Tibial nerve (tissue), 4 donors: ENCODE measurements at regions not wholly inside any gene's neighbourhood (a gene's known extent, or its start where the extent isn't known, plus 50 kb on each side); places are given as distances from the start of the nearest gene placed in this dataset.

Source experiments
- DNase-seq, 2 donors: peaks; one replicate each; pipeline ENCODE4 v3.0.0-alpha.2; 2019; ENCODE audit warnings: low spot score in 2 of 2
- H3K27ac ChIP-seq, 4 donors: fragments of 200-600 bp; sonication (generic) in 3 of 4; one replicate each; pipeline ENCODE4 v1.5.1; 2017 to 2019; ENCODE audit warnings: mild to moderate bottlenecking in 1 of 4
- H3K27me3 ChIP-seq, 2 donors: fragments of 200-600 bp; sonication (generic) in 1 of 2; one replicate each; pipeline versions ENCODE4 v1.5.1 to v1.6.0; 2017 to 2019
- H3K36me3 ChIP-seq, 3 donors: fragments of 200-600 bp; sonication (generic); one replicate each; pipeline ENCODE4 v1.5.1; 2018 to 2019
- H3K4me1 ChIP-seq, 4 donors: fragments of 200-600 bp; sonication (generic) in 3 of 4; one replicate each; pipeline ENCODE4 v1.5.1; 2017 to 2019
- H3K4me3 ChIP-seq, 4 donors: fragments of 200-600 bp; sonication (generic) in 3 of 4; one replicate each; pipeline ENCODE4 v1.5.1; 2017 to 2019; ENCODE audit warnings: mild to moderate bottlenecking in 1 of 4, moderate library complexity in 1 of 4
- H3K9me3 ChIP-seq, 4 donors: fragments of 200-600 bp; sonication (generic) in 3 of 4; one replicate each; pipeline ENCODE4 v1.5.1; 2017 to 2019
- EP300 ChIP-seq, 2 donors: sonication (generic); formaldehyde crosslinking; IDR thresholded peaks; one replicate each; pipeline ENCODE4 v1.6.1; 2017; ENCODE audit warnings: antibody characterized with exemption in 2 of 2, mild to moderate bottlenecking in 1 of 2
- POLR2A ChIP-seq, 2 donors: fragments of 450-650 bp; IDR thresholded peaks; one replicate each; pipeline ENCODE4 v1.6.1; 2017; ENCODE audit warnings: antibody characterized with exemption in 2 of 2, mild to moderate bottlenecking in 2 of 2, moderate library complexity in 2 of 2
- WGBS, 2 donors: methylation state at CpG; one replicate each; pipeline ENCODE4 v1.1.5; 2018; 5-methylcytosine and 5-hydroxymethylcytosine counted together
- TF ChIP-seq, protein P1 (sequence below), 5 experiments: fragments of 200-600 bp in 3 of 5; fragments of 450-650 bp in 2 of 5; sonication (generic) in 3 of 5; IDR thresholded peaks; one replicate each; pipeline ENCODE4 v1.5.1; 2016 to 2019; ENCODE audit warnings: antibody characterized with exemption in 5 of 5, mild to moderate bottlenecking in 3 of 5, moderate library complexity in 2 of 5

DNA sequence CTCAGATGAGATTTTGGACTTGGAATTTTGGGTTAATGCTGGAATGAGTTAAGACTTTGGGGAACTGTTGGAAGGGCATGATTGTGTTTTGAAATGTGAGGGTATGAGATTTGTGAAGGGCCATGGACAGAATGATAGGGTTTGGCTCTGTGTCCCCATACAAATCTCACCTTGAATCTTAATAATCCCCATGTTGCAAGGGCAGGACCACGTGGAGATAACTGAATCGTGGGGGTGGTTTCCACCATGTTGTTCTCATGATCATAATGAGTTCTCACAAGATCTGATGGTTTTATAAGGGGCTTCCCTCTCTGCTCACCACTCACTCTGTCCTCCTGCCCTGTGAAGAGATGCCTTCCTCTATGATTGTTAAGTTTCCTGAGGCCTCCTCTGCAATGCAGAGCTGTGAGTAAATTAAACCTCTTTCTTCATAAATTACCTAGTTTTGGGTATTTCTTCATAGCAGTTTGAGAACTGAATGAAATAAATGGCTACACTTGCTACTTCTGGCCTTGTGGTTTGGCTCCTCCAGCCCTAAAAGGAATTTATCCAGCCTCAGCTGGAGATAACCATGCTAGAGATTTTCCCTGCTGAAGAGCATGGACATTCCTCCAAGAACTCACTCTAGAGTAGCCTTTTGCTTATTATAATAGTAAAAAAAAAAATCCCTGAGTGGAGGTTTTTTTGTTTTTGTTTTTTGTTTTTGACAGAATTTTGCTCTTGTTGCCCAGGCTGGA is 144.3 kb upstream of the TFPI start:
- no peak overlapping the region for H3K4me3 ChIP-seq
- 93 to 97% methylated on average over 2 of the region's 2 CpGs for WGBS, 2 donors
- DNase-seq: no peak
- no peaks in the 10 kb centered on the region for H3K36me3 ChIP-seq
- no peaks in the 10 kb centered on the region for H3K9me3 ChIP-seq
- H3K4me1 ChIP-seq: no peaks in the 10 kb centered on the region
- TF ChIP-seq EP300 (IDR thresholded peaks at IDR 0.05) (no peak), POLR2A (IDR thresholded peaks at IDR 0.05) (no peak)
- TF ChIP-seq, protein P1, sequence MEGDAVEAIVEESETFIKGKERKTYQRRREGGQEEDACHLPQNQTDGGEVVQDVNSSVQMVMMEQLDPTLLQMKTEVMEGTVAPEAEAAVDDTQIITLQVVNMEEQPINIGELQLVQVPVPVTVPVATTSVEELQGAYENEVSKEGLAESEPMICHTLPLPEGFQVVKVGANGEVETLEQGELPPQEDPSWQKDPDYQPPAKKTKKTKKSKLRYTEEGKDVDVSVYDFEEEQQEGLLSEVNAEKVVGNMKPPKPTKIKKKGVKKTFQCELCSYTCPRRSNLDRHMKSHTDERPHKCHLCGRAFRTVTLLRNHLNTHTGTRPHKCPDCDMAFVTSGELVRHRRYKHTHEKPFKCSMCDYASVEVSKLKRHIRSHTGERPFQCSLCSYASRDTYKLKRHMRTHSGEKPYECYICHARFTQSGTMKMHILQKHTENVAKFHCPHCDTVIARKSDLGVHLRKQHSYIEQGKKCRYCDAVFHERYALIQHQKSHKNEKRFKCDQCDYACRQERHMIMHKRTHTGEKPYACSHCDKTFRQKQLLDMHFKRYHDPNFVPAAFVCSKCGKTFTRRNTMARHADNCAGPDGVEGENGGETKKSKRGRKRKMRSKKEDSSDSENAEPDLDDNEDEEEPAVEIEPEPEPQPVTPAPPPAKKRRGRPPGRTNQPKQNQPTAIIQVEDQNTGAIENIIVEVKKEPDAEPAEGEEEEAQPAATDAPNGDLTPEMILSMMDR (IDR thresholded peaks at IDR 0.05): no peak
- H3K27ac ChIP-seq: no peak overlapping the region
- no peaks in the 10 kb centered on the region for H3K27me3 ChIP-seq

DNA sequence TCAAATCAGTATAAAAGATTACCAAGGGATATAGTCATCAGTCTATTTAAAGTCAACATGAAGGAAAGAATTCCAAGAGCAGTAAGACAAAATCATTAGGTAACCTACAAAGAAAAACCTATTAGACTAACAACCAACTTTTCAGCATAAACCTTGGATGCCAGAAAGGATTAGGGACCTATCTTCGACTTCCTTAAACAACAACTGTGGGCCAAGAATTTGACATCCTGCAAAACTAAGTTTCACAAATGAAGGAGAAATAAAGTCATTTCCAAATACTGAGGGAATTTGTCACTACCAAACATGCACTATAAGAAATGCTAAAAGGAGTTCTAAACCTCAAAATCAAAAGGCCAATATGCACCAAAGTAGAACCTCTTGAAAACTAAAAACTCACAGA is 147.9 kb upstream of the TFPI start:
- no peak for DNase-seq
- TF ChIP-seq EP300 (IDR thresholded peaks at IDR 0.05) (no peak), POLR2A (IDR thresholded peaks at IDR 0.05) (no peak)
- TF ChIP-seq, protein P1 (IDR thresholded peaks at IDR 0.05): no peak
- no peaks in the 10 kb centered on the region for H3K9me3 ChIP-seq
- WGBS, 2 donors: 38 to 54% methylated on average over 1 of the region's 1 CpG
- no peaks in the 10 kb centered on the region for H3K4me1 ChIP-seq
- no peak overlapping the region for H3K4me3 ChIP-seq
- no peaks in the 10 kb centered on the region for H3K27me3 ChIP-seq
- H3K36me3 ChIP-seq: no peaks in the 10 kb centered on the region
- no peak overlapping the region for H3K27ac ChIP-seq

- Histone ChIP-seq H3K27ac (no peak overlapping the region), H3K4me3 (no peak overlapping the region), H3K4me1 (no peaks in the 10 kb centered on the region), H3K36me3 (no peaks in the 10 kb centered on the region), H3K9me3 (no peaks in the 10 kb centered on the region), H3K27me3 (no peaks in the 10 kb centered on the region)
- TF ChIP-seq, protein P1 (IDR thresholded peaks at IDR 0.05): no peak
- TF ChIP-seq EP300 (IDR thresholded peaks at IDR 0.05) (no peak), POLR2A (IDR thresholded peaks at IDR 0.05) (no peak)
- no peak for DNase-seq
- WGBS, 2 donors: 96 to 97% methylated on average over 1 of the region's 1 CpG
Observed at GRCh38 chr2:187708272-187708671, 154.0 kb upstream of the TFPI start.

DNA sequence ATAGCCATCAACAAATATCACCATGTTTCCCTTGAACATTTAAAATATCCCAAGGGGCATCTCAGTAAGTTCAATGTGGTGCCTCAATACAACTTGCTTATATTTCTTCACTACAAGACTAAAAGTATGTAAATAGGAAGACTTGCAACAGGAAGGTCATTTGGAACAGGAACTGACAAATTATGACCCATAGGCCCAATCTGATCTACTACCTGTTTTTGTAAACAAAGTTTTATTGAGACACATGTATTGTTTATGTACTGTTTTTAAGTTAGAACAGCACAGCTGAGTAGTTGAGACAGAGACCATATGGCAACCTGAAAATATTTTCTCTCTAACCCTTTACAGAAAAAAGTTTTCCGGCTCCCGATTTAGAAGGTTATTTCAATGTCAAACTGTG is 154.8 kb upstream of the TFPI start:
- H3K9me3 ChIP-seq: no peaks in the 10 kb centered on the region
- TF ChIP-seq, protein P1 (IDR thresholded peaks at IDR 0.05): no peak
- no peak for TF ChIP-seq EP300 (IDR thresholded peaks at IDR 0.05)
- TF ChIP-seq POLR2A (IDR thresholded peaks at IDR 0.05): no peak
- no peaks in the 10 kb centered on the region for H3K4me1 ChIP-seq
- no peaks in the 10 kb centered on the region for H3K27me3 ChIP-seq
- DNase-seq: no peak
- 79 to 90% methylated on average over 2 of the region's 2 CpGs for WGBS, 2 donors
- no peaks in the 10 kb centered on the region for H3K36me3 ChIP-seq
- H3K4me3 ChIP-seq: no peak overlapping the region
- H3K27ac ChIP-seq: no peak overlapping the region

DNA sequence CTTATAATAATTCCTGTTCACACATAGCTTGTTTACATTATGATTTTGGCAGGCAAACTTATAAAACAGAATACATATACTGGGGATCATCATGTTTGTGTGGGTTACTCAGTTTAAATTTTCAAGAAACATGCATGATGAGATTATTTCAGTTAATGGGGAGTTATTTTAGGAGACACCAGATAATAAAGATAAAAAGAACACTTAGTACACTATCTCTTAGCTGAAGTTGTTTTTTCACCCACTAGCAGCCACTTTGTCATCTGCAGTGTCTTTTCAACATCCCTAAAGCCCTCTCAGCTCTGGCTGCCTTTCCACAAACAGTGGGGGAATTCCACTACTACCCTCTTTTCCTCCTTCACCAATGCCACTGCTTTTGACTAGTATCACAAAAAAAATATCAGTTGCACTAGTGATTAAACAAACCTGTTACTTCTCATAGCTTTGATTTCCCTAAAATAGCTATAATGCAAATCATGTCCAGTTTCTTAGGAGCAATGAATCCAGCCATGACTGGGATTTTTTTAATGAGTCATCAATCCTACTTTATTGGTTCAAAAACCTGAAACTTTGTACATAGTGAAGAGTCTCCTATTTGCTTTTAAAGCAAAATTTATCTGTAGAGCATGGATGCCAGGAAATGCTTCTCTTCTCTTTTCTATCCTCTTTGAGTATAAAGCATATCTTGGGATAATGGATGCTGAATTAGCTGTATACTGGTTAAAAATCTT is 156.7 kb upstream of the TFPI start:
- Histone ChIP-seq H3K4me1 (no peaks in the 10 kb centered on the region), H3K36me3 (no peaks in the 10 kb centered on the region), H3K27ac (no peak overlapping the region), H3K4me3 (no peak overlapping the region), H3K27me3 (no peaks in the 10 kb centered on the region), H3K9me3 (no peaks in the 10 kb centered on the region)
- TF ChIP-seq, protein P1 (IDR thresholded peaks at IDR 0.05): no peak
- TF ChIP-seq EP300 (IDR thresholded peaks at IDR 0.05) (no peak), POLR2A (IDR thresholded peaks at IDR 0.05) (no peak)
- no peak for DNase-seq
